Ishikawa (cell line): ENCODE measurements at regions not wholly inside any gene's neighbourhood (a gene's known extent, or its start where the extent isn't known, plus 50 kb on each side); places are given as distances from the start of the nearest gene placed in this dataset.
A peak's percentile ranks its signal among the peaks of the same experiment; 100 is the strongest.

Source experiments
- CEBPB ChIP-seq: IDR thresholded peaks from 2 replicates; pipeline ENCODE4 v1.6.1; 2012
- CREB1 ChIP-seq: IDR thresholded peaks from 2 replicates; pipeline ENCODE4 v1.6.1; 2012; ENCODE audit warnings: low read depth
- EGR1 ChIP-seq: IDR thresholded peaks from 2 replicates; pipeline ENCODE4 v1.6.1; 2012
- EP300 ChIP-seq: IDR thresholded peaks from 2 replicates; pipeline ENCODE4 v1.6.1; 2012; ENCODE audit warnings: borderline replicate concordance
- FOXM1 ChIP-seq: IDR thresholded peaks from 2 replicates; pipeline ENCODE4 v1.6.1; 2012; ENCODE audit warnings: low read depth, borderline replicate concordance
- NFIC ChIP-seq: IDR thresholded peaks from 2 replicates; pipeline ENCODE4 v1.6.1; 2012
- RAD21 ChIP-seq: IDR thresholded peaks from 2 replicates; pipeline ENCODE4 v1.6.1; 2012; ENCODE audit warnings: low read depth
- TAF1 ChIP-seq: IDR thresholded peaks from 2 replicates; pipeline ENCODE4 v1.6.1; 2012; ENCODE audit warnings: low read depth, mild to moderate bottlenecking
- TCF12 ChIP-seq: IDR thresholded peaks from 2 replicates; pipeline ENCODE4 v1.6.1; 2012; ENCODE audit warnings: low read depth
- TEAD4 ChIP-seq: IDR thresholded peaks from 2 replicates; pipeline ENCODE4 v1.6.1; 2012
- YY1 ChIP-seq: IDR thresholded peaks from 2 replicates; pipeline ENCODE4 v1.6.1; 2012; ENCODE audit warnings: low read depth
- ZBTB7A ChIP-seq: IDR thresholded peaks from 2 replicates; pipeline ENCODE4 v1.6.1; 2012; ENCODE audit warnings: low read depth
- TF ChIP-seq, protein P1 (sequence below): IDR thresholded peaks from 2 replicates; pipeline ENCODE4 v1.6.1; 2012
- TF ChIP-seq, protein P2 (sequence below): IDR thresholded peaks from 2 replicates; pipeline ENCODE4 v1.6.1; 2012; ENCODE audit warnings: low read depth, mild to moderate bottlenecking
- TF ChIP-seq, protein P3 (sequence below): IDR thresholded peaks from 2 replicates; pipeline ENCODE4 v1.6.1; 2012

DNA sequence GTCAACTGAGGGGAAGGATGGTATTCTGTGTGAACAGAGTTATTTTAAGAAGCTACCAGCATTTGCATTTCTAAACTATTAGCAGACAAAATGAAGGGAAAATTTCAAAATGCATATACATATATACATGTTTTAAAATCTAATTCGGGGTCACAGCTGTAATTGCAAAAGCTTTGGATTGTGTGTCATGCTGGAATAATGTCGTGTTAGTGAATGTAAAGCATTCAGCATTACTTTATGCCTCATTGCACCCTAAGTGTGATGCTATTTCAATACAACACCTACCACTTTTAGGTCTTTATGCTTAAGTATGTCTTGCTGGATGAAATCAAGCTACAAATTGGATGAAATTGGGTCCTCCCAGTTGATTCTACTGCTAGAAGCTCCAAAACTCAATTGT lies 687.6 kb upstream of the MEF2C start:
- TF ChIP-seq, protein P1, sequence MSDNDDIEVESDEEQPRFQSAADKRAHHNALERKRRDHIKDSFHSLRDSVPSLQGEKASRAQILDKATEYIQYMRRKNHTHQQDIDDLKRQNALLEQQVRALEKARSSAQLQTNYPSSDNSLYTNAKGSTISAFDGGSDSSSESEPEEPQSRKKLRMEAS, result no peak
- peak; percentile 39; the same call in 1 of the 2 replicates for TF ChIP-seq TEAD4
- no peak for TF ChIP-seq ZBTB7A

DNA sequence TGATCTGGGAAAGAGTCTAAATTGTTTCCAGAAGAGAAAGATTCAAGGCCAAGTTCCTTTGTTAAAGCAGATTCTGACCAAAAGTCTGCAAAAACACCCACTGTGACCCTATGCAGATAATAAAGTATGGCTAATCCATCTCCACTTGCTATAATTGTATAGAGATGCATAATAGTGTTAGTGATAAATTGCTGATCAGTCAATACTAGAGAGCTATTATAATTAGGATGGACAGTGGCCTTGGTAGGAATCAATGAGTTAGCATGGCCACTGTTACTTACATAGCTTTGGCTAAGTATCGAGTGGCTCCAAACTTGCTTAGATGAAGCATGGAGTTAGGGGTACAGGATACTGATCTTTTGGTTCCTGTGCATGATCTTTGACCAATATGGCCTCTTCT lies 683.4 kb upstream of the MEF2C start:
- TF ChIP-seq NFIC (no peak), FOXM1 (no peak), TEAD4 (no peak), EGR1 (no peak), CREB1 (no peak), EP300 (no peak), TCF12 (no peak), YY1 (no peak)

DNA sequence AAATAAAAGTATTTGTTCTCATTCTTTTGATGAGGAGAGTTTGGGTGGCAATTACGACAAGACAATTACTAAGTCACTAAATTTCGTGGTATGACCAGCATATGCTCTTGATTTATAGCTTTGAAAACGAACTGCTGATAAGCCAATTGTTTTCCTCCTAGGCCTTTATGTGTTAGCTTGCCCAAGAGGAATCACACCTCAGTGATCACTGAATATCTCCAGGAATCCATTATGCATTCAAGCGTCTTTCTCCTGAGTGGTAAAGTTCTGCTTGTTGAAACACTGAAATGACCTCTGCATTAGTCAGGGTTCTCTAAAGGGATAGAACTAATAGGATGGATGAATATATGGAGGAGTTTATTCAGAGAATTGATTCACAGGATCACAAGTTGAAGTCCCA lies 677.7 kb upstream of the MEF2C start:
- TF ChIP-seq TAF1, result no peak
- TF ChIP-seq NFIC, result peak; percentile 24; the same call in 1 of the 2 replicates
- TF ChIP-seq ZBTB7A, result no peak
- peak; percentile 31; the same call in 1 of the 2 replicates for TF ChIP-seq TCF12
- peak; percentile 73 for TF ChIP-seq CEBPB
- no peak for TF ChIP-seq TEAD4
- TF ChIP-seq, protein P2, sequence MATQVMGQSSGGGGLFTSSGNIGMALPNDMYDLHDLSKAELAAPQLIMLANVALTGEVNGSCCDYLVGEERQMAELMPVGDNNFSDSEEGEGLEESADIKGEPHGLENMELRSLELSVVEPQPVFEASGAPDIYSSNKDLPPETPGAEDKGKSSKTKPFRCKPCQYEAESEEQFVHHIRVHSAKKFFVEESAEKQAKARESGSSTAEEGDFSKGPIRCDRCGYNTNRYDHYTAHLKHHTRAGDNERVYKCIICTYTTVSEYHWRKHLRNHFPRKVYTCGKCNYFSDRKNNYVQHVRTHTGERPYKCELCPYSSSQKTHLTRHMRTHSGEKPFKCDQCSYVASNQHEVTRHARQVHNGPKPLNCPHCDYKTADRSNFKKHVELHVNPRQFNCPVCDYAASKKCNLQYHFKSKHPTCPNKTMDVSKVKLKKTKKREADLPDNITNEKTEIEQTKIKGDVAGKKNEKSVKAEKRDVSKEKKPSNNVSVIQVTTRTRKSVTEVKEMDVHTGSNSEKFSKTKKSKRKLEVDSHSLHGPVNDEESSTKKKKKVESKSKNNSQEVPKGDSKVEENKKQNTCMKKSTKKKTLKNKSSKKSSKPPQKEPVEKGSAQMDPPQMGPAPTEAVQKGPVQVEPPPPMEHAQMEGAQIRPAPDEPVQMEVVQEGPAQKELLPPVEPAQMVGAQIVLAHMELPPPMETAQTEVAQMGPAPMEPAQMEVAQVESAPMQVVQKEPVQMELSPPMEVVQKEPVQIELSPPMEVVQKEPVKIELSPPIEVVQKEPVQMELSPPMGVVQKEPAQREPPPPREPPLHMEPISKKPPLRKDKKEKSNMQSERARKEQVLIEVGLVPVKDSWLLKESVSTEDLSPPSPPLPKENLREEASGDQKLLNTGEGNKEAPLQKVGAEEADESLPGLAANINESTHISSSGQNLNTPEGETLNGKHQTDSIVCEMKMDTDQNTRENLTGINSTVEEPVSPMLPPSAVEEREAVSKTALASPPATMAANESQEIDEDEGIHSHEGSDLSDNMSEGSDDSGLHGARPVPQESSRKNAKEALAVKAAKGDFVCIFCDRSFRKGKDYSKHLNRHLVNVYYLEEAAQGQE, result no peak
- TF ChIP-seq RAD21, result no peak
- peak; percentile 43; the same call in 1 of the 2 replicates for TF ChIP-seq EP300
- TF ChIP-seq, protein P3, sequence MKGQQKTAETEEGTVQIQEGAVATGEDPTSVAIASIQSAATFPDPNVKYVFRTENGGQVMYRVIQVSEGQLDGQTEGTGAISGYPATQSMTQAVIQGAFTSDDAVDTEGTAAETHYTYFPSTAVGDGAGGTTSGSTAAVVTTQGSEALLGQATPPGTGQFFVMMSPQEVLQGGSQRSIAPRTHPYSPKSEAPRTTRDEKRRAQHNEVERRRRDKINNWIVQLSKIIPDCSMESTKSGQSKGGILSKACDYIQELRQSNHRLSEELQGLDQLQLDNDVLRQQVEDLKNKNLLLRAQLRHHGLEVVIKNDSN, result no peak
- TF ChIP-seq, protein P1, result no peak
- TF ChIP-seq YY1, result no peak
- no peak for TF ChIP-seq CREB1
- no peak for TF ChIP-seq EGR1
- TF ChIP-seq FOXM1, result no peak

DNA sequence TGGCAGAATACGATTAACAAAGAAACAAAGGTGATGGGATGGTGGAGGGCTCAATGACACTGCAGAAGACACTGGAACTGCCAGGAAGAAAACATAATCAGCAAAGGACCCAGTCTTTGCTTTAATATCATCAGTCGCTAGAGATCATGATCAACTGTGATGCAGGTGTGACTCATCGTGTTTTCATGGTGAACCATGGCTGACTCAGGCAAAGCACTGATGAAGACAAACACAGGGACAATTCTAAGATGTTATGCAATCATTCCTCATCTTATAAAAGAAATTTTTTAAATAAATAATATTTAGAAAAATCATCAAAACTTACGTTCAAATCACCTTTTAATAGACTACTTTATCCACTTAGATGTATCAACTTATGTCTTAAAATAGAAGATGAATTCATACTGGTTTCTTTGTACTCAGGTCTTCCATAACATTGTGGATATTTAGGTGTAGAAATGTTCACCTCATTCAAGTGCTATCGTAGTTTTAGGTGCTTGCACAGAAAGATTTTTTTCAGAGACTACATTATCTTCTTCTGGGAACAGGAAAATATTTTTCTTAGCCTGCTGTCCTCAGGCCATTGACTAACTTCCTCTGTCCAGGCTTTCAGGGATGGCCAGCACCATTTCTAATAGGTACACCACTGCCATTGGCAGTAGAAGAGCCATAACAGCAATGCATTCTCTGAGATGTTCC lies 673.4 kb upstream of the MEF2C start:
- TF ChIP-seq YY1 (no peak), CEBPB (0 out of 2 replicates have a peak, but pooled peaks have one; percentile 8)

DNA sequence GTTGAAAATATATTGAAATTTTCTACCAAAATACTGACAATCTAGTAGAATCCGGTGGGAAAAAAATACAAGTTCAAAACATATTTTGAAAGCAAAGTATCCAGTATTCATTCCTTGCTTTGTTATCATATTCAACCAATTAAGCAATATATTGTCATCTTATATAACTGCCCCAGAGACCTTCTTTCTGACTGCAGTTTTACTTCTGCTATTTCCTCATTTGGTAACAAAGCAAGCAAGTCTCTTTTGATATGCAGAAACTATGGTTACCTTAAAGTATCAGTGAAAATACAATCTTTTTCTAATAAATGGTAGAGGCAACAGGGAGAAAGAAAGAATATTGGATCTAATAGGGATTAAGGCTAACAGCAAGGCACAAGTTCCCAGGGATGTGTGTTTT lies 663.7 kb upstream of the MEF2C start:
- TF ChIP-seq TCF12 (no peak), TAF1 (no peak), NFIC (no peak), YY1 (no peak), CEBPB (no peak), CREB1 (no peak), EGR1 (no peak), RAD21 (no peak), FOXM1 (no peak), ZBTB7A (no peak), EP300 (no peak)
- TF ChIP-seq, protein P1, result no peak
- TF ChIP-seq, protein P2, result no peak
- TF ChIP-seq, protein P3, result no peak

DNA sequence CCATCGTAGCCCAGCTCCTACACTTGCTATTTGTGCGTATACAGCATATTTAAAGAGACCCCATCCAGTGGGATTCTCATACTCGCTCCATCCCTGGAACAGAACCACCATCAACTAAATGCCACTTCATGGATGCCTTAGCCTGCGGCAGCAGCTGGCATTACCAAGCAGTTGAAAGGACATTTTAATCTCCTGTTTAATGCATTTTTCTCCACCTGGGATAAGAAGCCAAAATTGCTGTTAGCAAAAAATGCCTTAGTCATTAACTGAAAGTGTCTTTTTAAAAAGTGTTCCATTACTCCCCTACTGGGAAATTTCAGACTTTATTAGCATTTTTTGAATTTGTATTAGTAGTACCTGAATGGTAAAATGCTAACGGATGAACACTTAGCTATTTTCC lies 662.6 kb upstream of the MEF2C start:
- no peak for TF ChIP-seq TCF12
- TF ChIP-seq TEAD4, result no peak
- no peak for TF ChIP-seq ZBTB7A
- TF ChIP-seq EP300, result no peak
- no peak for TF ChIP-seq CREB1
- no peak for TF ChIP-seq NFIC
- TF ChIP-seq, protein P3, result no peak
- no peak for TF ChIP-seq YY1
- TF ChIP-seq, protein P1, result no peak
- no peak for TF ChIP-seq CEBPB
- TF ChIP-seq RAD21, result no peak
- no peak for TF ChIP-seq TAF1
- TF ChIP-seq FOXM1, result no peak
- TF ChIP-seq, protein P2, result no peak
